ENCODE measurements at regions not wholly inside any gene's neighbourhood (a gene's known extent, or its start where the extent isn't known, plus 50 kb on each side); places are given as distances from the start of the nearest gene placed in this dataset.

GRCh38 chr10:6753644-6754043 lies 173.6 kb upstream of the PRKCQ start:
- no peak for TF ChIP-seq SUZ12 (IDR thresholded peaks at IDR 0.05; ENCODE audit: extremely low read depth, insufficient read depth, insufficient read length)
- no peak for TF ChIP-seq ZNF274 (IDR thresholded peaks at IDR 0.05; ENCODE audit: low read depth, low read length)
- TF ChIP-seq YY1 (IDR thresholded peaks at IDR 0.05; ENCODE audit: insufficient read depth, insufficient read length), result no peak

Measured in NT2/D1 (cell line).